NCI-H1694 treated with DMSO at 0.1 percent for 48 hours (cell line): ENCODE measurements at regions not wholly inside any gene's neighbourhood (a gene's known extent, or its start where the extent isn't known, plus 50 kb on each side); places are given as distances from the start of the nearest gene placed in this dataset.
"Not testable (repeated sequence)": the region's sequence is repeated elsewhere in the genome, so short reads cannot be mapped to it uniquely, and the experiment has no call there.

Experiments
- DNase-seq: peaks from one replicate; lab custom pipeline; 2025; lab: John Stamatoyannopoulos, UW

DNA sequence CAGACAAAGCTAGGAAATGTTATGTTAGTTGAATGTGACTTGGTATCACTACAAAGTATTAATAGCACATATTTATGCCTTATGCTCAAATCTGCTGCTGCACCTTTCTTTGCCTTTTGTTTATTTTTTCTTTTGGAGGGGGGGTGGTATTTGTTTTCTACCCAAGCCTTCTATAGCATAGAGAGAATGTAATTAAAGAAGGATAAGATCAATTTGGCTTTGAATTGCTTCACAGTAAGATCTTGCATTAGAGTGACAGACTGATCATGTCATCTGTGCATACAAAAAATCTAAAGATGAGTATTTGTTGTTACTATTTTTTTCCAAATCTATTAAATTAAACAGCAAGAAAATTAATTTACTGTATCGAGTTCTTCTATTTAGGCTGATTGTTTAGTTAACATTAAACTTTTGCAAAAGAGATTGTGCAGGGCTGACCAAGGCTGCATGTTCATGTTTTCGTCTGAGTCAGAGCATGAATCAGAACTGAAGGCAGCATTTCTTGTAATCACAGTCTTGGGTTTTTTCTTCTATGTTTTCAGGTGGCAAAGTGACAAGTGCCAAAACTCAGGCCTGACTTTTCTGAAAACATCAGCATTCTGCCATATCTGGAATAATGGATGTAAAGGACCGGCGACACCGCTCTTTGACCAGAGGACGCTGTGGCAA lies 1007.1 kb upstream of the WWC1 start:
- DNase-seq: no peak

DNA sequence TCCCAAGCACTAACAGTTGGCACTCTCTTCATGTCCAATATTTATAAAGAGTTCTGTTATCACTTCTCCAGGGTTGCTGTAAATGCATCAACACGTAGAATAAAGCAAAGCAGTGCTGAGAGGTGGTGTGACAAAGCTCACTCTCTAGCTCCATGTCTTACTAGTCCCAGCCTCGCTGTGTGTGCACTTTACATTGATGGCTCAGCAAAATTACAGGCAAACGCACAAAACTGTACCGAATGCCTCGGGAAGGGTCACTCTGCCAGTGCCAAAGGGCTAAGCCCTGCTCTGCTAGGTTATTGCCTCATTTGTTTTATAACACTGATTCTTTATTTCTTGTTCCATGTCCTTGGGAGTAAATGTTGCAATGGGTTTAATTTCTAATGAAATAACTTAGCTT lies 1005.9 kb upstream of the WWC1 start:
- DNase-seq: no peak

DNA sequence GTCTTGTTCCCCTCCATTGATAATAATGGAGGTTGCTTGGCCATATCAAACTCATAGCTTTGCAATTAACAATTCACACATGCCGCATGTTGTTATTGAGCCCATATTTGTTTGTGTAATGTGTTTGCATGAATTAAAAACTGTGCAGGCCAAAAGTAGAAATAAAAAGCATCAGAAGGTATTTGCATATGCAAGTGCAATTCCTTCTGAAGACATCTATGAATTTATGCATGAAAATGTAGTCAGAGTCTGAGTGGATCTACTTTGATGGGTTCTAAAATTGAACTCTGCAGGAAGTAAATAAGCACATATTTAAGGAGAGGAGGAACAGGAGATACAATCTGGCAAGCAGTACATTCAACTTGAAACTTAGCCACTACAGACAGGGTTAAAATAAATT lies 1004.6 kb upstream of the WWC1 start:
- no peak for DNase-seq

DNA sequence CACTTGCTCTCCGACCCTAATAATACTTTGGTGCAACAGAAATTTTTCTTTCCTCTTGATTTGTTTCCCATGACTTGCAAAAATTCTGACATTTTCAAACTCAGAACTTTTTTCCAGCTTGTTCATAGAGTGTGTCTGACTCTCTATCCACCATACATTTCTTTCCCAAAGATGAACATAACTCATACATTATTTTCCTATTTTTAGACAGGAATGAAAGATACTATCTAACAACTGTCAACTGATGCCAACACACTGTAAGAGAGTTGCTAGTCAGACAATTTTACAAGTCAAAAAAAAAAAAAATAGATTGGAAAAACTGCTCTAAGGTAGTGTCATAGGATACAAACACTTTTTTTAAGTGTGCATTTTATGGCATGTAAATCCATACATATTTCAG lies 1001.0 kb upstream of the WWC1 start:
- DNase-seq: no peak

DNA sequence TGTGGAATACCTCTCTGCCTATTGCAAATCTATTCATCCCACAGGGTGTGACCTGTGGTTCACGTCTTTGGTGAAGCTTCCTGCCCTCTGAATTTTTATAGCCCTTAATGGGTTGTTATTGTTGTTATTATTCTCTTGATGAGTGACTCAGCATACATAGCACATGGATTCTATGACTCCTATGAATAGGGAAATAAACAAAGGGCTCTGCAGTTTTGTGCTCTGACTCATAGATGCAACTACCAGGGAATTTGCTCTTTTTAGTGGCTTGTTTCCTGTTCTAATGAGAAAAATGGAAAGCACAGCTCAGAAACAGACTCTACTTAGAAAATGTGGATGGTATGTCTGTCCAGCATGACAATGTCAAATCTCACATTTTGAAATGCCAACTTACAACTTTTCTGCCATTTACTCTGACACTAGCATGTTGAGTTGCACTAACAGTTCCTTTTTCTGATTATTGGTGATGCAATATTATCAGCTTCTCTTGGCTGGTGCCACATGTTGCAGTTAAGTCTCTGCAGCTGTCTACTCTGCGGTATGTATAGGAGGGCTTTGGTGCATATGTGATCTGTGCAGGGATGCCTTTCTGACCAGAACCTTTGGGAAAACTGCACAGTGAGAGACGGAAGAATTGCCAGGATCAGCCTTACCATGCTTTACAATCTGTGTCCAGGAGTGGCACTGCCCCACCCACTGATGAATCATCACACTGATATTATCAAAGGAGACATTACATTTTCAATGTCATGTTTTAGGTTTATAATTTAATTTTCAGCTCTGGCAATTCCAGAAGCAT lies 996.4 kb upstream of the WWC1 start:
- no peak for DNase-seq

DNA sequence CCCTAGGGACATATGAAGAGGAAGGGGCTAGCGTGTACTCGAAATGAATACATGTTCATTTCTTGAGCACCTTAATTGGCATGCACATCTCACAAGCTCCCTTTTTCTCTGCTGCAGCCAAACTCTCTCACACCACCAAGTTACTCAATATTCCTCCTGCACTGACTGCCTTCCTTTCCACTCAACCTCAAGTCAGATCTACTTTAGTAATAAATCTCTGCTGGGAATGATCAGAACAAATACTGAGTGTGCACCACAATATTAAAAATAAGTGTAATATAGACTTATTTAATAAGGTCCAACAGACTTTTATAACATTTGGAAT lies 995.8 kb upstream of the WWC1 start:
- DNase-seq: no peak

DNA sequence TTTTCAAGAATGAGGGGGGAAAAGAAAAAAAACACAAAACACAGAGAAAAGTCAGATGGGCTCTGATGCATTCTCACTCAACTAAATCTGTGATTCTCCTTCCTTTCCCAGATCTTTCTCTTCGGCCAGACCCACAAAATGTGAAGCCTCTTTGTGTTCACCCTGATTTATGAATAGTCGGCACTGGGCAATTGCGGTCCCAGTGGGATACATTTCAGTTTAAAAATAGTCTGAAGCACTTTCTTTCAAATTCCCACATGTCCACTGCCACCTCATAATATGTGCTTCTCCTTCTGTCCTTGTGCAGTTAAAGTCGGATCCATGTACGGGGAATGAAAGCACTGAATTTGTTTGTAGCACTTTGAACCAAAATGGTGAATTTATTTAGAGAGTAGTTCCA lies 995.4 kb upstream of the WWC1 start:
- DNase-seq: no peak

DNA sequence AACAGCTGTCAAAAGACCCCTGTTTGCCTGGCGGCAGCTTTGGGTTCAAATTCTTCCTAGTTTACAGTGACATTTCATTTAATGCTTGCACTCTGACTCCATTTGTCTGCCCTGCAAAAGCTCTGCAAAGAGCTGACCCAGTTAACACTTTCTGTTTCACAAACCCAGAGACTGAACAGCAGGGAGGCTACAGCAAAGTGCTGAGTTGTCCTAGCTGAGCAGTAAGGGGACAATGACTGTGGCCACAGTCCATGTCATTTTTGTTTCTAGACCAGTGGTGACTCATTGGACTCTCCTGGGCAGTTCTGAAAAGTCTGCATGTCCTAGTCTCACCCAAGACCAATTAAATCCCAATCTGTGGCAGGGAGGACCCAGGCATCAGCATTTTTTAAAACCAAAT lies 994.8 kb upstream of the WWC1 start:
- DNase-seq: no peak

DNA sequence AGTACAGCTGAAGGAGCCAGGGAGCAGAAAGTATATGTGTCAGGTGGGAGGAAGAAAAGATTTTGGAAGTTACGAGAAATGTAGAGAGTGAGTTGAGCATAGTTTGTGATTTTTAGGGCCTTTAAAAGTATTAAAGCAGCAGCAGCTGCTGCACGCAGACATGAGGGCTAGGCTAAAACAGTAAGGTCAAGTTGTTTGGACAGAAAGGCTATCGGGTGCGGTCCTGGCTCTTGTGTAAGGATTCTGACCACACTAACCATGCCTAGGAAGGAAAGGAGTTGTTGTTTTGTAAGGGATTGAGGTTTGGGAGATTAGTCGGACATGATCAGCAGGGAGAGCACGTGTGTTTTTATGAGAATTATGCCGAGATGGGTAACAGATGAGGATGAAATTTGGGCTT lies 991.6 kb upstream of the WWC1 start:
- not testable (repeated sequence) for DNase-seq

DNA sequence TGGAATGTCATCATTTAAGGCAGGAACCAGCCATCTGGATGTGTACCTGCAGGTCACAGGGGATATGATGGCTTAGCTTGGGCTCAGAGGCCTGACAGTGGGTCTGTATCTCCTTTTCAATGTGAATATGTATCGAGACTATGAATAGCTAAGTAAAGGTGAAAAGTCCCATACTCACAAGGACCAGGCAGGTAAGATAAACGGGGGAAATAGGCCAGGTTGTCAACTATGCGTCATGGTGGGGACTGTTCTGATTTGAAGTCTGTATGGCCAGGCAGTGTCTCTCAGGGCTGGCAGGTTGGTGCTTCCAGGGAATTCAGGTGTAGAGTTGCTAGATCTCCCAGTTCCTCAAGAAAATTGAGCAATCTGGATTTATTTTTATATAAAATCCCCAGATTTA lies 987.9 kb upstream of the WWC1 start:
- no peak for DNase-seq

DNA sequence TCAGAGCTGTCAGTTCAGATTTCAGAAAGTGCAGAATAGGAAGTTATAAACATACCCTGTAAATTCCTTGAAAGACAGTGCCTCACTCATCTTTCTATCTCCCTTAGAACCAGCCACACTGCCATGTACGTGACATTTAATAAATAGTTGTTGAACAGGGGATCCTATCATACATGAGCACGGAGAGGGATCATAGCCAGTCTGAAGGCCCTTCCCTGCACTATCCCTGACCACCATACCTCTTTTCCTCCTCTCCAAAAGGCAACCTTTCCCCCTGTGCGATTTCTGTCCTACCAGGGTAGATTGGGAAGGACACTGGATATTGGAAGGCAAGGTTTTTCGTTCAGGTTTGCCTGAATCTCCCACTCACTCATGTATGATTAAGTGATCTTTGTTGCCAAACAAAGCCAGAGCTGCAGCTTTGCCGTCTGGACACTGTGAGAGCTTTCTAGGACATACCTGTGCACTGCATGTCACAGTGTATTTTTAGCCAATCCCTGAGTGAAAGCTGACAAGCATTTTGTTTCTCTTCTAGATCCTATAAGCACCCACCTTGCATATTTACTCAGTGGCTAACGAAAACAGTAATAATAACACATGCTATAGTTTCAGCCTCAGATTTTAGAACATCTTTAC lies 986.5 kb upstream of the WWC1 start:
- DNase-seq: no peak

DNA sequence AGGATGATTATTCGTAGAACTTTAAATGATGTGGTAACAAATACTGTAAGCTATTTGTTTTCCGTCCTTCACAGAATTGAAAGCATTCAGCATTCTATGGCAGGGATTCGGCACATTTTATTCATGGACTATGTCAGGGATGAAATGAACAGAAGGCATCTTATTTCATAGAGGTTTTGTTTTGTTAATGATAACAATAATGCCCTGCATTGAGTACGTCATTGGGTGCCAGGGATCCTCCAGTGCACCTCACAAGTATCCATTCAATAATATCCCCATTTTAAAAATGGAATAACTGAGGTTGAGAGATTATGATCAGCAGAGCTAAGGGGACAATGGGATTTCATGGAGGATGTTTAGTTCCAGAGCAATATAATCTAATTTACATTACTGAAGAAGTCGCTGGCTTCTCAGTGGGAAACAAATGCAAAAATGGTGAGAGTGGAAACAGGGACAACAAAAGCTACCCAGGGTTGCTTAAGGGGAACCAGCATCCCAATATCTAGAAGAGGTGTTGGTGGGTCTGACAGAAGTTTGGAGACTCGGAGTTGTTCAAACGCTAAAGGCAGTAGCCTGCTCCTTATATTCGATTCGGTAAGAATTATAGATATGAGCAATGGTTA lies 985.7 kb upstream of the WWC1 start:
- no peak for DNase-seq

DNA sequence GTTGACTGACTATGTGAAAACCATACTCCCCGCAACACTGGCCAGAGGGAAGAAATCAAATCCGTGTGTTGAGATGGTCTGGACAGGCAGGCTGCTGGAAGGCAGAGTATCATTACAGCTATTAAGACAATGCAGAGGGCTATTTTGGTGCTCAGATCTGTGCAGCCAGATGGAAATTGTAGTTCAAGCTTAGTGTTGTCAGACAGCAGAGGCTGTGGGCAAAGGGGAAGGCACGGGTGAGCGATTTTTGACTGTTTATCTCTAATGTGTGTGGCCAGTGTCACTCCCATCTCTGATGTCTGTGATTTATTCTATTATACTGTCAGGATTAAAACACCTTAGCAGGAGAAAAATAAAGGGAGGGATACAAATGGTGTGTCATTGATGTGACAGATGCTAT lies 984.4 kb upstream of the WWC1 start:
- no peak for DNase-seq

DNA sequence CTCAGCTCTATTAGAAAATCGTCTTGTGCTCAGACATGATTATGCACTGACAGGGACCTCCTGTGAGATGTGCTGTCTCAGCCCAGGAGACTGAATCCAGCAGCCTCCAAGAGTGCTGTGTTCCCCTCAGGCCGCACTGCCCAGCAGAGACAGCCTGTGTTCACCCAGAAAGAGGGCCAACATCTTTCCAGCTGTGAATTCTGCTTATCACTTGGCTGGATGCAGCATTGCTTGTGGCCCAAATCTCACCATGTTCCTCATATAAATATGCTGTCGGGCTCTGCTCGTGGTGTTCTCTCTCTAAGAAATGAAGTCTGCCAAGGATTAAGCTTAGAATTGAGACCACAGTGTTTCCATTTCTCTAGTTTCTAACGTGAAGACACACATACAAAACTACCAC lies 983.0 kb upstream of the WWC1 start:
- DNase-seq: no peak

DNA sequence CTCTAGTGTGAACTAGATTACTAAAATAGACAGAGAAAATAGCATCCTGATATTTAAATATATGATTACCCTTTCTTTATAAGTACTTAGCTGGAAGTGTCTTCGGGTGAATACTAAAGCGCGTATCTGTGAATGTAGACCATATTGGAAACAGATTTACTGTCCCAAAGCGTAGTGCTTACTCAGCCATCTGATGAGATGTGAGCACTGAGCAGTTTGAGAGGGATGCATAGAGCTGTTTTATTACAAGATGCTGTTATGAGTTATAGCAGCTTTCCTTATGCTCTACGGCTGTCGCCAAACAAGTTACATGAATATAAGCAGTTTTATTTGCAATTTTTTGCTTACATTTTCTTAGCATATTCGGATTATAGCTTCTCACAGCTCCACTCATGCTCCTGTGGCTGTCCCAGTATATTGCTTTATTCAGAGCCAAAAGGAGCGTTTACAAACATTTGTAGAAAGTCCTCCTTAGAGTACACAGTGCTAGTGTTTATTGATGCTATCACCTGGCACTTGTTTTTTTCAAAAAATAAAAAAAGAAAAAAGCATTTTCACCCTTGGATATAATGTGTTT lies 981.4 kb upstream of the WWC1 start:
- DNase-seq: no peak

DNA sequence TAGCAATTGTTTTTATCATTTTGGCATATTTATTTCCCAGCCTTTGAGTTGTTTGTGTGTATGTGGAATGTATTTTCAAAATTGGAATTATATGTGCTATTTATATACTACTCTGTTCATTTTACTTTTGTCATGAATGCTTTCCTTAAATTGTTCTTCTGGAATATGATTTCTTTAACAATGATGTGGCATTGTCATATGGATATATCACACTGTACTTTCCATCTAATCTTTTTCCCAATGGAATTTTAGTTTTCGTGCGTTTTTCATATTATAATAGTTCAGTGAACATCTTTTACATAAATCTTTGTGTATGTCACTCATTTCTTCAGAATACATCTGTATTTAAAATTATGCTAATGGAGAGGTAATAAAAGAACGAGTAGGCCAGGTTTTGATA lies 980.1 kb upstream of the WWC1 start:
- DNase-seq: no peak

DNA sequence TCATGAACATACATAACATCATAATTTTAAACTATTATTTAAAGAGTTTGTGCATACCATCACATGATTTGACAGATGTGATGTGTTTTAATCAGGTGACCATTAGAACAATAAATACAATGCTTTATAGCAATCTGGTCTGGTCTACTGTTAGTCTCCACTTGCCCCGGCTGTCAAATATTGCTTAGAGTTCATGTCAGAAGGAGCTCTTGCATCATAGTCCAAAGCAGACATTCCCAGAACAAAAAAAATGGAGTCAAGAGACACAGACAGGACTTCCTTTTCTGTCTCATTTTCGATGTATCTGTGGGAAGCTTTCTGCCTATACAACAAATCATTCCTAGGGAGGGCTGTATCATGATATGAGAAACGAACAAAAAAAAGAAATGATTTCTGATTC lies 979.2 kb upstream of the WWC1 start:
- DNase-seq: no peak

DNA sequence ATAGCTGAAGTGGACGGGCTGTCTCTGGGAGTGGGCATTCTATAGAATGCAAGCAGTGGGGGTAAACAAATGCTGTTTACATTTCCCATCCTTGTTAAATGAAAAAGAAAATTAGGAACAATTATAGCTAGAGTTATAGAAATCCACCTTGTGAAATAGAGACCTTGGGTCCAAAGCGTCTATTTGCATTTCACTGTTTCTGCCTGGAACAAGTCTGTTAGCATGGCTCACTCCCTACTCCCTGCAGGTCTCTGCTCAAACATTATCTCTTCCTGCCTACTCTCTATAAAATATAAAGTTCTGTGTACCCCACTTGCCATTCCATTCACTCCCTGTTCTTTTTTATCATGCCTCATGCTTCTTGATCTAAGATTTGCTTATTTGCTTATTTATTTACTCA lies 975.7 kb upstream of the WWC1 start:
- DNase-seq: no peak

DNA sequence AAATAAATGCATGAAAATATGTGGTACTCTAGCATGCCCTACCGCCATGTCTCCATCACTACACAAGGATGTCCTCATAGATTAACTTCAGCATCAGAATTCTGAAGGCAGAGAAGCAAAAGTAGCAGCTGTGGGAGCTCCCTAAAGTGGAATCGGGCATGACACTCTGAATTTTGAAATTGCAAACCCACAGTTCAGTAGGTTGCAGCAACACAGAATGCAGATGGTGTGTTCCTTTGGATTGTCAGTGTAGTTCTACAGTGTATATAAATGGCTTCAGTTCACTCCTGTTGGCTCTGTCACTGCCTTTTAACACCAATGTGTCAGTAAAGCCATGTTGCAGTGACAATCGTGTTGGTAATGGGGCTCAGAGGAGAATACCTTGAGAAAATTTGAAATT lies 973.6 kb upstream of the WWC1 start:
- DNase-seq: no peak

DNA sequence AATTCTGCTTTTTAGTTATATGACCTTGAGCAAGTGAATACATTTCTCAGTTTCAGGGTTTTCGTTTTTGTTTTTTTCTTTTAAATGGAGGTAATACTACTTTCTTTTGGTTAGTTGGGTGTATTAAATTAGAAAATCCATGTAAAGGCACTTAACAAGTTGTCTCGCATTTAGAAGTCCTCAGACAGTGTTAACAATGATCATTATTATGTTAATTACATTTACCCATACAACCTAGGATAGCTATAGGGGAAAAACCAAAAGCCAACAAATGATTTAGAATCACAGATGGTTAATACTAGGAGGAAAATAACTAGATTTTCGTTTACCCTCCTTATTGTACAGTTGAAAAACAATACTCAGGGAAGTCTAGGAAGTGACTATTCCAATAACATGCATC lies 972.2 kb upstream of the WWC1 start:
- no peak for DNase-seq

DNA sequence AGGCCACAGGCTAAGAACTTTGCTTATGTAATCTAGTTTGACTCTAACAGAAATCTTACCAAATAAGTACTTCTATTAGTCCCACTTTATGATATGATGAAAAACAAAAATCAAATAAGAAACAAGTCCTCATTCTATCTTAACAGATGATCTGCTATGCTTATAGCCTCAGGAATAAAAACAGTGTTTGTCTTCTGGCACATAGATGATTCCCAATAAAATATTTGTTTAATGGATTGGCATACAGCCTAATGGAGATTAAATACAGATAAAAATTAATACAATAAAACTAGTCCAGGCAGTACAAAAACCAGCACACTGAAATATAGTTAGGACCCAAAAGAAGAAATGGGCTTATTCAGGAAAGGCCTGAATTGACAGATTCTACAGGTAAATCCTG lies 971.4 kb upstream of the WWC1 start:
- DNase-seq: no peak

DNA sequence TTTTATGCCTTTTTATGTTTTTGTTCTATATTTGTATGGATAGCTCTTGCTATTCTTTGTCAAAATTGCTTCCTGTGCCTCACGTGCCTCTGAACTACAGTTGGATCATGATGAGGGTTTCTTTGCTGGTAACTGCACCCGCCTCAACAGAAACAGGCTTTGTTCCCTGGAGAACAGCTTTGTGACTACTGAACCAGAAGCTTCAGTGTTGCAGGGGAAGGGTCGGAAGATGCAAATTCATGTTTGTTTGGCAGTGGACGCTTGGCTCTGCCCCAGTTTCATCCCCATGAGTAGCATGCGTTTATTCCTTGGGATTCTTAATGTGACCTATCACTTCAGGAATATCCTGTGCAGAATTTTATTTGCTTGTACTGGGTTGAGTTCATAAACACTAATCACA lies 959.1 kb upstream of the WWC1 start:
- no peak for DNase-seq

DNA sequence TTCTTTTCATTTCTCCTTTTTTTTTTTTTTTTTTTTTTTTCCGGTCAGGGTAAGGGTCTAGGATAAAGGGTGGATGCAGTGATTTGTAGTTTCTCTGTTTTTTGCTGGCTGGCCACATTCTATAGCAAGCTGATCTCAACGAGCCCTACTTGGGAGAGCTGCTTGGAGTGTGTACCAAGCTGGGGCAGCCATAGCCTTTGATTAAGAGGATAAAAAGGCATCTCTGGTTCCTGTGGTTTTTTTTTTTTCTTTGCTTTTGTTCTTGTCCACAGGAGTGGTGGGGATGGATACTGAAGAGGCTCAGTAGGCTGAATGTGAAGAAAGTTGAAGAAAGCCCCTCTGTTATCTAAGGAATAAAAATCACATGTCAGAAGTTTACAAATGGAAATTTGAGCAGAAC lies 955.3 kb upstream of the WWC1 start:
- DNase-seq: no peak
